GM18508 (cell line): ENCODE measurements at regions not wholly inside any gene's neighbourhood (a gene's known extent, or its start where the extent isn't known, plus 50 kb on each side); places are given as distances from the start of the nearest gene placed in this dataset.

Experiments used
- ATAC-seq: cut with Tn5 transposase; IDR thresholded peaks from one replicate; pipeline ENCODE4 v1.9.1; 2021; ENCODE audit warnings: moderate number of reproducible peaks; ENCODE audit not compliant: insufficient read depth, unreplicated experiment

GRCh38 chr15:81471151-81471550 lies 97.1 kb upstream of the TMC3 start:
- no peak for ATAC-seq

DNA sequence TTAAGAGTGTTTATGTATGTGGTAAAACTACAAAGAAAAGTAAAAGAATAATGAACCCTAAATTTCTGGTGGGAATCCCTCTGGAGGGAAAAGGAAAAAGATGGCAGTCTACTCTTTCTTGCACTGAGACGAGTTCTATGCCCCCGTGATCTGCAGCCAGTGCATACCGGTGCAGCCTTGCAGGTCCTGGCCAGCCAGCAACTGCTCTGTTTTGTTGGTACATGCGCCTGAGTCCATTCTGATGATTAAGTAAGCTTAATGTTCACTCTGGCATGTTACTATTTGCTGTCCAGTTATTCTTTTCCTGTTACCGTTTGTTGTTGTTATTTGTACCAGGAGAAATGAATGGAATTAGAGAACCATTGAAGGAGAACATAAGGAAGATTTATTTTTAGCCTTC lies 95.1 kb upstream of the TMC3 start:
- no peak for ATAC-seq

DNA sequence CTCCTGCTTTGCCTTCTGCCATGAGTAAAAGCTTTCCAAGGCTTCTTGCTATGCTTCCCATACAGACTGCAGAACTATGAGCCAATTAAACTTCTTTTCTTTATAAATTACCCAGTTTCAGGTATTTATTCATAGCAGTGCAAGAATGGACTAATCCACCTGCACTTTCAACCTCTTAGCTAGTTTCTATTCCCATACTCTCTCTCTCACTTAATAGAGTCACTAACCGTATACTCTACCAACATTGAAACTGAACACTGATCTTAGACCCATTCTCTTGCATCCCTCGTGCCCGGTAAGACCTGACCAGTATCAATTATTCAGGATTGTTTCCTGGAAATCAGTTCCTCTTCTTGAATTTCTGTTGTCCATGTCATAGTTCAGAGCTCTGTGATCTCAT lies 92.7 kb upstream of the TMC3 start:
- ATAC-seq, result no peak

- no peak for ATAC-seq
These were observed 80.0 kb upstream of the TMC3 start for GRCh38 chr15:81454024-81454423.

DNA sequence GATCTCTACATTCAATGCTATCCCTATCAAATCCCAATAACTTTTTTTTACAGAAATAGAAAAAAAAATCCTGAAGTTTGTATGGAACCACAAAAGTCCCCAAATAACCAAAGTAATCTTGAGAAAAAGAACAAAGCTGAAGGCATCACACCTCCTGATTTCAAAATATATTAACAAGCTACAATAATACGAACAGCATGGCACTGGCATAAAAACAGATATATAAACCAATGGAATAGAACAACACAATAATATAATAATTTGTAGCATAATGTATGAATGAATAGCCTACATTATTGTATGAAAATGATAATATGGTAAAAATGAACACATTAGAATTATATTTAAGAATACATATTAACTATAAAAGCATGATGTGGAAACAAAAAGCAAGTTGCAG lies 76.7 kb upstream of the TMC3 start:
- ATAC-seq, result no peak

DNA sequence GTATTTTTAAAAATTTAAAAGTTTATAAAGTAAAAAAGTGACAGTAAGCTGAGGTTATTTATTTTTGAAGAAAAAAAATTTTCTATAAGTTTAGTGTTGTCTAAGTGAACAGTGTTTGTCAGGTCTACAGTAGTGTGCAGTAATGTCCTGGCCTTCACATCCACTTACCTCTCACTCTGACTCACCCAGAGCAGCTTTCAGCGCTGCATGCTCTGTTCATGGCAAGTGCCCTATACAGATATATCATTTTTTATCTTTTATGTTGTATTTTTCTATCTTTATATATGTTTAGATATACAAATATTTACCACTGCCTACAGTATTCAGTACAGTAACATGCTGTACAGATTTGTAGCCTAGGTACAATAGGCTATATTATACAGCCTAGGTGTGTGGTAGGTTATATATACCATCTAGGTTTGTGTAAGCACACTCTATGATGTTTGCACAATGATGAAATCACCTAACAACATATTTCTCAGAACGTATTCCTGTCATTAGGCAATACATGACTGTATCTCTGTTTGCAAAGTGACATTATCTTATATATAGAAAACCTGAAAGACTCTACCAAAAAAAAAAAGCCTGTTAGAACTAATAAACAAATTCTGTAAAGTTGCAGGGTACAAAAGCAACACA lies 75.9 kb upstream of the TMC3 start:
- ATAC-seq, result no peak

DNA sequence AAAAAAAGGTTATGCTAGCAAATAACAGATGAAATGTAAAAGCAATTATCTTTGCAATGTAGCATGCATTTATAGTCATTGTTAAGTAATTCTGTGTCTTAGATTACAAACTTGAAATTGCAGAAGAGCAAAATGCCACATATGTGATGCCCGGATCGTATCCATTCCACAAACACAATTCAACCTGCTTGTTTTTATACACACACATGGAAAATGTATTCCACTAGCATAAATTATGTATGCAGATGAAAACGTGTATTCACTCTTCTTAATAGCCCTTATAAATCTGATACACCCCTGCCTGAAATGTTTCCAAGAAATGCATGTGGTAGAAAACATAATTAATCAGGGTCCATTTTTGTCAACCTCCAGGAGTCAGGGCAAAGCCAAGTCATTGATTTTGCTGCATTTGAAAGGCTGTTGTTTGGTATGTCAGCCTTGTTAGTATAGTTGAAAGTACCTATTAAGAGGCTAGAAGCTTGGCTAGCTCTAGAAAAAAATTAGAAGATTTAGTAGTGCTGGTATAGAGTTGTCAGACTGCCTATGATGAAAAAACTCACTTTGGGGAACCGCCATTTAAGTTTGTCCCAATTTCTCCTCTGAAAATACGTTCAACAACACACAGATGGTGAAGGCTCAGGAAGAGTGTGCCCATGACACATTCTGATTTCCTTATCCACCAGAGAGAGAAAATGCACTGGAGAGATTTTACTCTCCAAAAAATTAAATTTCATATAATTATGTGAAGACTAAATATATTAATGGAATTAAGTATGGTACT lies 69.2 kb upstream of the TMC3 start:
- ATAC-seq, result no peak

GRCh38 chr15:81442454-81442853 lies 68.4 kb upstream of the TMC3 start:
- ATAC-seq, result no peak

DNA sequence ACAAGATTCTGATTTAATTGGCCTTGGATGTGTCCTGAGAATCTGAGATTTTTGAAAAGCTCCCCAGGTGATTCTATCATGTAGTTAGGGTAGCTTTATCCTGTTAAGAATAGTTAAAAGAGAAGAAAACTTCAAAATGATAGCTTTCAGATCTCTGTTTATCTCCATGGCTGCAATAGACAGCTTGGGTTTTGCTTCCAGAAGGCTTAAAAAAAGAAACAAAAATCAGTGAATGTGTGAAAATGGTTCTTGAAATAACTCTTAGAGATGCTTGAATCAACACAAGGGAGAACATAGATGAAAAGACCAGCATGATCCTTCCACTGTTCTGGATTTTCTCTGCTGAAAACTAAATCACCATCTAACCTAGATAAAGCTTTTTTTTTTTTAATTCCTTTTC lies 60.8 kb upstream of the TMC3 start:
- no peak for ATAC-seq

- ATAC-seq, result no peak
These were observed 59.4 kb upstream of the TMC3 start for GRCh38 chr15:81433462-81433861.

GRCh38 chr15:81432179-81432578 lies 58.2 kb upstream of the TMC3 start:
- ATAC-seq, result no peak

- ATAC-seq, result no peak
These were observed 53.2 kb upstream of the TMC3 start for GRCh38 chr15:81427176-81427575.

- no peak for ATAC-seq
These were observed 51.9 kb upstream of the TMC3 start for GRCh38 chr15:81425905-81426304.
